Thoracic aorta (tissue), 2 donors: ENCODE measurements at regions not wholly inside any gene's neighbourhood (a gene's known extent, or its start where the extent isn't known, plus 50 kb on each side); places are given as distances from the start of the nearest gene placed in this dataset.

ENCODE experiments used
- ATAC-seq: fragments of 150-250 bp; one replicate; pipeline ENCODE4 v1.8.0; 2017; ENCODE audit warnings: low read depth; ENCODE audit not compliant: insufficient number of reproducible peaks, low FRiP score
- DNase-seq: peaks from one replicate; pipeline ENCODE4 v3.0.0-alpha.2; 2020; ENCODE audit warnings: low spot score
- H3K27ac ChIP-seq, 2 donors: fragments of 200-600 bp; sonication (generic); 1 replicate in 1 of 2; 2 replicates in 1 of 2; pipeline ENCODE4 v1.5.1; 2016; ENCODE audit warnings: mild to moderate bottlenecking in 2 of 2, moderate library complexity in 2 of 2
- H3K27me3 ChIP-seq: fragments of 200-600 bp; sonication (generic); replicated peaks from 2 replicates; pipeline ENCODE4 v1.6.0; 2016; ENCODE audit warnings: mild to moderate bottlenecking; ENCODE audit not compliant: insufficient read depth
- H3K36me3 ChIP-seq: fragments of 200-600 bp; sonication (generic); one replicate; pipeline ENCODE4 v1.5.1; 2016
- H3K4me1 ChIP-seq, 2 donors: fragments of 200-600 bp; sonication (generic); 1 replicate in 1 of 2; 2 replicates in 1 of 2; pipeline versions ENCODE4 v1.5.1 to v1.6.0; 2016; ENCODE audit warnings: low read depth in 2 of 2, mild to moderate bottlenecking in 1 of 2; ENCODE audit not compliant: control insufficient read depth in 1 of 2
- H3K4me3 ChIP-seq: fragments of 200-600 bp; sonication (generic); 2 replicates; pipeline ENCODE4 v1.5.1; 2016; ENCODE audit warnings: mild to moderate bottlenecking
- H3K9me3 ChIP-seq: fragments of 200-600 bp; sonication (generic); 2 replicates; pipeline ENCODE4 v1.5.1; 2016
- TF ChIP-seq, protein P1 (sequence below): fragments of 200-600 bp; sonication (generic); IDR thresholded peaks from one replicate; pipeline ENCODE4 v1.5.1; 2019; ENCODE audit warnings: antibody characterized with exemption

GRCh38 chr6:126153661-126154060 lies 167.3 kb downstream of the TRMT11 start:
- Histone ChIP-seq H3K9me3 (no peaks in the 10 kb centered on the region), H3K27ac (no peak overlapping the region), H3K4me1 (no peaks in the 10 kb centered on the region), H3K4me3 (no peak overlapping the region), H3K27me3 (no peaks in the 10 kb centered on the region), H3K36me3 (no peaks in the 10 kb centered on the region)
- TF ChIP-seq, protein P1, sequence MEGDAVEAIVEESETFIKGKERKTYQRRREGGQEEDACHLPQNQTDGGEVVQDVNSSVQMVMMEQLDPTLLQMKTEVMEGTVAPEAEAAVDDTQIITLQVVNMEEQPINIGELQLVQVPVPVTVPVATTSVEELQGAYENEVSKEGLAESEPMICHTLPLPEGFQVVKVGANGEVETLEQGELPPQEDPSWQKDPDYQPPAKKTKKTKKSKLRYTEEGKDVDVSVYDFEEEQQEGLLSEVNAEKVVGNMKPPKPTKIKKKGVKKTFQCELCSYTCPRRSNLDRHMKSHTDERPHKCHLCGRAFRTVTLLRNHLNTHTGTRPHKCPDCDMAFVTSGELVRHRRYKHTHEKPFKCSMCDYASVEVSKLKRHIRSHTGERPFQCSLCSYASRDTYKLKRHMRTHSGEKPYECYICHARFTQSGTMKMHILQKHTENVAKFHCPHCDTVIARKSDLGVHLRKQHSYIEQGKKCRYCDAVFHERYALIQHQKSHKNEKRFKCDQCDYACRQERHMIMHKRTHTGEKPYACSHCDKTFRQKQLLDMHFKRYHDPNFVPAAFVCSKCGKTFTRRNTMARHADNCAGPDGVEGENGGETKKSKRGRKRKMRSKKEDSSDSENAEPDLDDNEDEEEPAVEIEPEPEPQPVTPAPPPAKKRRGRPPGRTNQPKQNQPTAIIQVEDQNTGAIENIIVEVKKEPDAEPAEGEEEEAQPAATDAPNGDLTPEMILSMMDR, result no peak
- DNase-seq, result no peak
- no peak for ATAC-seq

DNA sequence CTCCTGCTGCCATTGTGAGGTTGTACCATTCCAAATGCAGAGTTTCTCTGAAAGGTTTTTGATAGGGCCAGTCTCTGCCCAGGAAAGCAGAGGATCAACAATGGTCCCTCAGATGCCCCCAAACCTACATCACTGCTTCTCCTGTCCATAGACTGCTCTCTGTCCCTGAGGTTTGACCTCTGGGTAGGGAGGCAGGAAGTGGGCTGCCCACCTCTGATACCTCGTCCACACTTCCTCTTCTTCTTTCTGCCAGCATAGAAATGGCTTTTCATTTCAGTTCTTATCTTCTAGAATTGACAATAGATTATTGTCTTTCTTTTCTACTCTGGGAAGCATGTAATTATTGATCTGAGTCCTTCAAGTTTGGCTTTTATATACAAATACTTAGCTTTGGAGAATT lies 170.6 kb downstream of the TRMT11 start:
- ATAC-seq, result no peak

DNA sequence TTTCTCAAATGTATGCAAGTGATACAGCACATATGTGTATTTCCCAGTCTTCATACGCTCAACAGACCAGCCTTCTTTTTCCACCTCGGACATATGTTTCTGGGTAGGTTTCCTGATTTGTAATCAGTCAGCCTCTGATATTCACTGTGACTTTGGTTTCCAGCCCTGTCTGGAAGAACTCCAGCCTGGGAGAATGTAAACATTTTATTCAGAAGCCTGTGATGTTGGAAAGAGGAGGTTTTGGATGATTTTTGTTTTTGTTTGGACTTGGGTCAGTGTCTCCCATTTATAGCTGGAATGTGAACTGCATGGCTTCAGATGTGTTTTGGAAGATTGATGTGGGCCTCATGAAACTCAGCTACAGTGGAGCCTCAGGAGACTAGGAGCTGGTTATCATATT lies 172.2 kb upstream of the CENPW start:
- TF ChIP-seq, protein P1, result no peak
- no peak overlapping the region for H3K27ac ChIP-seq
- peaks cover 4% of the 10 kb centered on the region for H3K9me3 ChIP-seq
- H3K36me3 ChIP-seq, result no peaks in the 10 kb centered on the region
- no peaks in the 10 kb centered on the region for H3K4me1 ChIP-seq
- ATAC-seq (no peak), DNase-seq (no peak)
- H3K27me3 ChIP-seq, result no peaks in the 10 kb centered on the region
- no peak overlapping the region for H3K4me3 ChIP-seq

More for the DNA sequence above, 170.6 kb downstream of the TRMT11 start:
- H3K27me3 ChIP-seq, result no peaks in the 10 kb centered on the region
- no peaks in the 10 kb centered on the region for H3K9me3 ChIP-seq
- no peaks in the 10 kb centered on the region for H3K36me3 ChIP-seq
- DNase-seq, result no peak
- no peak overlapping the region for H3K4me3 ChIP-seq
- TF ChIP-seq, protein P1, result no peak
- H3K27ac ChIP-seq, result no peak overlapping the region
- H3K4me1 ChIP-seq, result no peaks in the 10 kb centered on the region

DNA sequence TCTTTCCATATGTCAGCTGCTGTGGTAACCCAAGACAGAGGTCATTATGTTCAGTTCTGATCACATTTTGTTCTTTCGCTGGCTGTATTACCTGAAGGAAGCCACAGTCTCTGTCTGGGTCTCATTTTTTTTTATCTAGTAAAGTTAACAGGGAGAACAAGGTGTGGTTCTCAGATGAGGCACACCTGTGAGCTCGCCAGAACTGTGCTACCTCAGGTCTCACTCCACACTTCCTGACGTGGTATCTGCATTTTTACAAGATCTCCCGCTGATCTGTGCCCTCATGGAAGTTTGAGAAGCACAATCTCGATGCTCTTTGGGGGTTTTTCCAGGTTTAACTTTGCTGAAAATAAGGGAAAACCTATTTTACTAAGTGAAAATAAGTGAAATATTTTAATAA lies 169.5 kb upstream of the CENPW start:
- Histone ChIP-seq H3K4me3 (no peak overlapping the region), H3K9me3 (no peaks in the 10 kb centered on the region), H3K36me3 (no peaks in the 10 kb centered on the region), H3K4me1 (no peaks in the 10 kb centered on the region), H3K27ac (no peak overlapping the region), H3K27me3 (no peaks in the 10 kb centered on the region)
- TF ChIP-seq, protein P1, result no peak
- ATAC-seq (no peak), DNase-seq (no peak)

- H3K4me1 ChIP-seq, result no peaks in the 10 kb centered on the region
- H3K27me3 ChIP-seq, result no peaks in the 10 kb centered on the region
- no peaks in the 10 kb centered on the region for H3K9me3 ChIP-seq
- TF ChIP-seq, protein P1, result no peak
- ATAC-seq (no peak), DNase-seq (no peak)
- no peaks in the 10 kb centered on the region for H3K36me3 ChIP-seq
- H3K27ac ChIP-seq, result no peak overlapping the region
- H3K4me3 ChIP-seq, result no peak overlapping the region
Observed at GRCh38 chr6:126170978-126171382, 168.9 kb upstream of the CENPW start.
